Erythroblast (primary cell): ENCODE measurements at regions not wholly inside any gene's neighbourhood (a gene's known extent, or its start where the extent isn't known, plus 50 kb on each side); places are given as distances from the start of the nearest gene placed in this dataset.
A peak's percentile ranks its signal among the peaks of the same experiment; 100 is the strongest.
"Not testable (repeated sequence)": the region's sequence is repeated elsewhere in the genome, so short reads cannot be mapped to it uniquely, and the experiment has no call there.

Source experiments
- DNase-seq, 2 experiments: peaks; one replicate each; lab custom pipeline; 2025; lab: John Stamatoyannopoulos, UW
- GATA1 ChIP-seq: IDR thresholded peaks from 2 replicates; pipeline ENCODE4 v1.6.1; 2011; ENCODE audit warnings: low read depth, mild to moderate bottlenecking, control low read depth, low read length, moderate library complexity
- POLR2A ChIP-seq: IDR thresholded peaks from 2 replicates; pipeline ENCODE4 v1.6.1; 2011; ENCODE audit warnings: mild to moderate bottlenecking, low read length

DNA sequence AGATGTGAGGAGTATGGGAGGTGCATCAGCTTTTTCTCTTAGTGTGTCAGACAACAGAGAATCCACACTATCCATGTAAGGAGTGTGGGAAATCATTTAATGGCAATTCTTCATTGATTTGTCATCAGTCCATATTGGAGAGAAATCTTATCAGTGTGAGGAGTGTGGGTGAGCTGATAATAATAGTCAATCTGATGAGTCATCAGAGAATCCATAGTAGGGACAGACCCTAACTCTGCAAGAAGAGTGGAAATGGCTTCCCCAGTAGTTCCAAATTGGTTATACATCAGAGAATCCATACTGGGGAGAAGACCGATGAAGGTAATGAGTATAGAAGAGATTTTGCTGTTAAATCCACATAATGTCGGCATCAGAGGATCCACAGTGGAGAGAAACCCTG lies 150.5 kb upstream of the THUMPD2 start:
- TF ChIP-seq GATA1 (no peak), POLR2A (no peak)
- DNase-seq = no peak

DNA sequence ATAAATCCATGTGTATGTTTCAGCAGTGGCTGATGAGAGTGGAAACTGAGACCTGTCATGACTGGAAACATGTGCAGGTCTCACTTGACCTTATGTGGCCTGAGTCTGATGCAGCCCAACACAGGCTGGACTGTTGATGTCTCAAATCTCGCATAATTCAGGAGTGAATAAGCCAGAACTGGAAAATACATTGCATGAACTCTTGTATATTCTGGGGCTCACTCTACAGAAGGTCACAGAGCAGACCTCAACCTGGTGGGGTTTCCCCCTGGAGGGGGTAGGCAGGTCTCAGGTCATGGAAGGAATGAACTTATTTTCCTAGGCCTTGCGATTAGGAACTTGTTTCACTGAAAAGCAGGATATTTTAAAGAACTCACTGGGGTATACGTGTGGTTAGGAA lies 146.3 kb upstream of the THUMPD2 start:
- TF ChIP-seq POLR2A (no peak), GATA1 (no peak)
- no peak for DNase-seq

DNA sequence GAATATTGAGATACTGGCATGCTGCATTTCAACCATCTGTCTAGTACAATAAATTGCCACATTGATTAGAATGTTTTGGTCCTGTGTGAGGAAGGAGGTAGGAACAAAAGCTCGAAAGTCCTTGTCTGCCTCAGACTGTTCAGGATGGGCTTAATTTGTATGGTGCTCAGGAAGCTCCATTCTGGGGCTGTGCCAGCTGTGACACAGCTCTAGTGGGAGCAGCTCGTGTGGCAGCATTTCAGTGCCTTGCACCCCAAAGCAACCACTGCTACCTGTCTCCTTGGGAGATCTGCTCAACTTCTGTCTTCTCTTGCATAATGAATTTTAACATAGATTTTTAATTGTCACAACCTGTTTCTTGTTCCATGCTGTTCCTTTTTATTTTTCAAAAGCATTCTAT lies 144.4 kb upstream of the THUMPD2 start:
- no peak for DNase-seq
- no peak for TF ChIP-seq GATA1
- no peak for TF ChIP-seq POLR2A

- DNase-seq = no peak
- no peak for TF ChIP-seq GATA1
Observed at GRCh38 chr2:39922679-39923405, 143.8 kb upstream of the THUMPD2 start.

DNA sequence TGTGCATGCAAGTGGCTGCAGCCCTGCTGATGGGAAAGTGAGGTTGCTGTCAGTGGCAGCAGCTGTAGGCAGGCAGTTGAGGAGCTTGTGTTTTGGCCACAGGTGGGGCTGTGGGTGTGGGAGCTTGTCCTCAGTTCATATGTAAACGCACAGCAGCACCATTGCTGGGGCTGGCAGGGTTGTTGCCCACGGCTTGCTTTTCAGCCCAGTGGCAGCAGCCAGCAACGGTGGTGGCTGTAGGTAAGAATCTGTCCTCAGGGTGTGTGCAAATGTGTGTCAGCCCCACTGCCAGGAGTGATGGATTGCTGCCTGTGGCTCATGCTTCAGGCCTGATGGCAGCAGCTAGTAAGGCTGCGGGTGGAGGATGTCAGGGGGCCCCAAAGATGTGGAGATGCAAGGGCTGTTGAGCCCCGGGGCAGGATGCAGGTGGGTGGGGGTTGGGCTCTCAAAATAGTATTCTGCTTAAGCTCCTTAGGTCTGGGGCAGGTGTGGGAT lies 141.3 kb upstream of the THUMPD2 start:
- TF ChIP-seq GATA1 = no peak

DNA sequence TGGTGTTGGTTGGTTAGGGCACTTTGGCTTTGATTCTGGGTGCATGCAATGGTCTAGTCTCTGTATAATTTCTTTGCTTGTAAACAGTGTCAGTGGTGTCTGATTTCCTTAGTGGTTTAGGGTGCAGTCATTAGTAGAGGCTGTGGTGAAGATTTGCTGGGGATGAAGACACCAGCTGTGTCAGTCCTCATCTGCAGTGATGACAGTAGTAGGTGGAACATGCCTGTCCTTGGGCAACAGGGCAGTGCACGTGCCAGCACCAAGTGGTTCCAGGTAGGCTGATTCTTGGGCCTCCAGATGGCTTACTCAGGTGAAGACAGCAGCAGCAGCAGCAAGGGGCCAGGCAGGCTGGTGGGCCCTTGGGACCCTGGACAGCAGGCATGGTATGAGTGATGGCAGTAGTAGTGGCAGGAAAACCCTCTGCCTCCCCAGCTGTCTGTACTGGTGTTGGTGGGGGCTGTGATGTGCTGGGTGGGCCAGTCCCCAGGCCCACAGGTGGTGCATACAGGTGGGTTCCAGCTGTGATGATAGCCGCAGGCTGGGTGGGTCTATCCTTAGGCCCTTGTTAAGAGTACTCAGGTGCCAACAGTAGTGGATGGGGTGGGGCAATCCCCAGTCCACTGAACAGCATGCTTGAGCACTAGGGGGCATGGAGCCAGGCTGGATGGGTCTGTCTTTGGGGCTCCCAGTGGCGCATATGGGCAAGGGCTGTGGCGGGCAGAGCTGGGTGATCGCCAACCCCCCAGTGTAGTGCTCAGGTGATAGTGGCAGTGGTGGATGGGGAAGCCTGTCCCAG lies 140.7 kb upstream of the THUMPD2 start:
- DNase-seq = no peak
- TF ChIP-seq GATA1 (no peak), POLR2A (no peak)

More for the DNA sequence above, 141.3 kb upstream of the THUMPD2 start:
- no peak for DNase-seq

DNA sequence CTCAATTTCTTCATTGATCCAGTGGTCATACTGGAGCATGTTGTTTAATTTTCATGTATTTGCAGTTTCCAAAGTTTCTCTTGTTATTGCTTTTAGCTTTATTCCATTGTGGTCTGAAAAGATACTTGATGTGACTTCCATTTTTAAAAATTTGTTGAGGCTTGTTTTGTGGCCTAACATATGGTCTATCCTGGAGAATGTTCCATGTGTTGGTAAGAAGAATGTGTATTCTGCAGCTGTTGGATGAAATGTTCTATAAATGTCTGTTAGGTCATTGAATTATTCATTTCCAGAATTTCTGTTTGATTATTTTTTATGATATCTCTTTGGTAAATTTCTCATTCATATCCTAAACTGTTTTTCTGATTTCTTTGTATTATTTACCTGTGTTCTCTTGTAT lies 139.8 kb upstream of the THUMPD2 start:
- DNase-seq = no peak
- TF ChIP-seq GATA1 = no peak
- no peak for TF ChIP-seq POLR2A

DNA sequence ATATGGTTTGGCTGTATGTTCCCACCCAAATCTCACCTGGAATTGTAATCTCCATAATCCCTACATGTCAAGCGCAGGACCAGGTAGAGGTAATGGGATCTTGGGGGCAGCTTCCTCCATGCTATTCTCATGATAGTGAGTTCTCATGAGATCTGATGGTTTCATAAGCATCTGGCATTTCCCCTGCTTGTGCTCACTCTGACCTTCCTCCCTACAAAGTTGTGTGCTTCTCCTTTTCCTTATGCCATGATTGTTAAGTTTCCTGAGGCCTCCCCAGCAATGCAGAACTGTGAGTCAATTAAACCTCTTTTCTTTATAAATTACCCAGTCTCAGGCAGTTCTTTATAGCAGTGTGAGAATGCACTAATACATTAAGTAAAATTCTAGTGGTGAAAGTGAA lies 138.3 kb upstream of the THUMPD2 start:
- DNase-seq = not testable (repeated sequence)

GRCh38 chr2:39914949-39915348 lies 135.9 kb upstream of the THUMPD2 start:
- no peak for TF ChIP-seq GATA1
- no peak for TF ChIP-seq POLR2A

GRCh38 chr2:39913648-39914461 lies 134.8 kb upstream of the THUMPD2 start:
- TF ChIP-seq POLR2A = no peak
- TF ChIP-seq GATA1 = no peak
- peak; percentile 38 to 62 for DNase-seq

More at GRCh38 chr2:39914949-39915348, 135.9 kb upstream of the THUMPD2 start:
- DNase-seq = no peak

GRCh38 chr2:39902103-39902502 lies 123.0 kb upstream of the THUMPD2 start:
- no peak for DNase-seq
- TF ChIP-seq POLR2A = no peak
- TF ChIP-seq GATA1 = no peak

- TF ChIP-seq POLR2A (no peak), GATA1 (no peak)
- DNase-seq = no peak
Observed at GRCh38 chr2:39898934-39899333, 119.9 kb upstream of the THUMPD2 start.

GRCh38 chr2:39897273-39897672 lies 118.2 kb upstream of the THUMPD2 start:
- no peak for DNase-seq
- TF ChIP-seq GATA1 (no peak), POLR2A (no peak)

GRCh38 chr2:39894082-39894481 lies 115.0 kb upstream of the THUMPD2 start:
- DNase-seq = no peak
- TF ChIP-seq POLR2A (no peak), GATA1 (no peak)
